Prostate gland (tissue), 2 donors: ENCODE measurements at regions not wholly inside any gene's neighbourhood (a gene's known extent, or its start where the extent isn't known, plus 50 kb on each side); places are given as distances from the start of the nearest gene placed in this dataset.
A peak's percentile ranks its signal among the peaks of the same experiment; 100 is the strongest.

ENCODE experiments used
- DNase-seq: peaks from one replicate; pipeline ENCODE4 v3.0.0-alpha.2; 2019; ENCODE audit warnings: low spot score
- H3K27ac ChIP-seq, 2 donors: fragments of 200-600 bp; sonication (generic); 2 replicates each; pipeline ENCODE4 v1.5.1; 2017 to 2019
- H3K27me3 ChIP-seq: fragments of 200-600 bp; sonication (generic); replicated peaks from 2 replicates; pipeline ENCODE4 v1.5.1; 2019; ENCODE audit not compliant: insufficient read depth
- H3K36me3 ChIP-seq, 2 donors: fragments of 200-600 bp; sonication (generic); 1 replicate in 1 of 2; 2 replicates in 1 of 2; pipeline versions ENCODE4 v1.5.1 to v1.8.1; 2017 to 2019
- H3K4me1 ChIP-seq: fragments of 200-600 bp; sonication (generic); replicated peaks from 2 replicates; pipeline ENCODE4 v1.5.1; 2019
- H3K4me3 ChIP-seq, 2 donors: fragments of 200-600 bp; sonication (generic); 2 replicates each; pipeline ENCODE4 v1.5.1; 2017 to 2019
- H3K9me3 ChIP-seq: fragments of 200-600 bp; sonication (generic); 2 replicates; pipeline ENCODE4 v1.5.1; 2017
- POLR2A ChIP-seq: fragments of 450-650 bp; IDR thresholded peaks from one replicate; pipeline ENCODE4 v1.6.1; 2016; ENCODE audit warnings: antibody characterized with exemption, mild to moderate bottlenecking
- POLR2AphosphoS5 ChIP-seq: sonication (generic); formaldehyde crosslinking; IDR thresholded peaks from one replicate; pipeline ENCODE4 v1.6.1; 2017; ENCODE audit warnings: antibody characterized with exemption
- WGBS: methylation state at CpG from one replicate; pipeline ENCODE4 v1.1.5; 2018; 5-methylcytosine and 5-hydroxymethylcytosine counted together
- intact Hi-C: fragments of 100-400 bp; cut with DNase I; formaldehyde crosslinking; loops from one replicate; pipeline ENCODE4 v1.14.2; 2022
- TF ChIP-seq, protein P1 (sequence below), 4 experiments: fragments of 200-600 bp in 2 of 4; fragments of 450-650 bp in 2 of 4; sonication (generic) in 2 of 4; IDR thresholded peaks; 1 replicate in 3 of 4; 2 replicates in 1 of 4; pipeline ENCODE4 v1.5.1; 2016 to 2019; ENCODE audit warnings: antibody characterized with exemption in 4 of 4, mild to moderate bottlenecking in 2 of 4, moderate library complexity in 2 of 4

GRCh38 chr10:118907051-118907450, 122.5 kb upstream of the NANOS1 start:
- H3K9me3 ChIP-seq = no peaks in the 10 kb centered on the region
- no peak overlapping the region for H3K27ac ChIP-seq
- WGBS = 94% methylated on average over 5 of the region's 5 CpGs
- H3K4me1 ChIP-seq = no peaks in the 10 kb centered on the region
- no peaks in the 10 kb centered on the region for H3K36me3 ChIP-seq
- intact Hi-C loops = no loop called here
- no peaks in the 10 kb centered on the region for H3K27me3 ChIP-seq
- no peak overlapping the region for H3K4me3 ChIP-seq
- DNase-seq = no peak
- no peak for TF ChIP-seq POLR2AphosphoS5
- no peak for TF ChIP-seq POLR2A
- TF ChIP-seq, protein P1, sequence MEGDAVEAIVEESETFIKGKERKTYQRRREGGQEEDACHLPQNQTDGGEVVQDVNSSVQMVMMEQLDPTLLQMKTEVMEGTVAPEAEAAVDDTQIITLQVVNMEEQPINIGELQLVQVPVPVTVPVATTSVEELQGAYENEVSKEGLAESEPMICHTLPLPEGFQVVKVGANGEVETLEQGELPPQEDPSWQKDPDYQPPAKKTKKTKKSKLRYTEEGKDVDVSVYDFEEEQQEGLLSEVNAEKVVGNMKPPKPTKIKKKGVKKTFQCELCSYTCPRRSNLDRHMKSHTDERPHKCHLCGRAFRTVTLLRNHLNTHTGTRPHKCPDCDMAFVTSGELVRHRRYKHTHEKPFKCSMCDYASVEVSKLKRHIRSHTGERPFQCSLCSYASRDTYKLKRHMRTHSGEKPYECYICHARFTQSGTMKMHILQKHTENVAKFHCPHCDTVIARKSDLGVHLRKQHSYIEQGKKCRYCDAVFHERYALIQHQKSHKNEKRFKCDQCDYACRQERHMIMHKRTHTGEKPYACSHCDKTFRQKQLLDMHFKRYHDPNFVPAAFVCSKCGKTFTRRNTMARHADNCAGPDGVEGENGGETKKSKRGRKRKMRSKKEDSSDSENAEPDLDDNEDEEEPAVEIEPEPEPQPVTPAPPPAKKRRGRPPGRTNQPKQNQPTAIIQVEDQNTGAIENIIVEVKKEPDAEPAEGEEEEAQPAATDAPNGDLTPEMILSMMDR (IDR thresholded peaks at IDR 0.05) = no peak

DNA sequence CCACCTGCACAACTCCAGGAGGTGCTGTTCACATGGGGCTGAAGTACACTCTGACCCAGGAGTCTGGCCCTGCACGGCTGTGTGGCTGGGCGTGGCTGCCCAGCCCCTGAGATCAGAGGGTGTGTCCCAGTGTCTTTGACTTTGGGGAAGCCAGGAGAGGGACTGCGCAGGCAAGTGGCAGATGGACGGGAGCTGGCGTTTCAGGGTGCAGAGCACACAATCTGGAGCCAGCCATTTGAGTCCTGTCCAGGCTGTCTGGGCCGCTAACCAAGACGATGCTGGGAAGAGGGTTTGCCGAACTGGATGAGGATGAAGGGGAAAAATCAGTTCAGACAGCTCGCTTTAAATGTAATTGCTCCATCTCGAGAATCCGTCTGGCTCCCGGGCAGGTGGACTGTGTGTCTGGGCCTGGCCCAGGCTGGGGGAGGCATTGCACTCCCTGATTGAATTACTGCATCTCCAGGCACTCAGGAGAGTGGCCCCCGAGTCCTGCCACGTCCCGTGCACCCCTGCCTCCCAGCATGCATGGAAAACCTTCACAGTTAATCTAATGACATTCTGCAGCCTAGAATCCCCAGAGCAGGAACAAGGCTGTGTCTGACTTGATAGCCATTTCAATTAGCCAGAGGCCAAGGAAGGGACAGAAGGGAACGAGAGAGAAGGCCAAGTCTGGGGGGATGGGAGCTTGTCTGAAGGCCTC, 120.8 kb upstream of the NANOS1 start:
- WGBS = 61% methylated on average over 16 of the region's 16 CpGs
- Histone ChIP-seq H3K27ac (no peak overlapping the region), H3K9me3 (no peaks in the 10 kb centered on the region), H3K4me3 (no peak overlapping the region), H3K27me3 (no peaks in the 10 kb centered on the region), H3K36me3 (no peaks in the 10 kb centered on the region), H3K4me1 (no peaks in the 10 kb centered on the region)
- intact Hi-C loops = no loop called here
- DNase-seq = no peak
- TF ChIP-seq POLR2AphosphoS5 = no peak
- TF ChIP-seq, protein P1 (IDR thresholded peaks at IDR 0.05) = no peak
- no peak for TF ChIP-seq POLR2A

DNA sequence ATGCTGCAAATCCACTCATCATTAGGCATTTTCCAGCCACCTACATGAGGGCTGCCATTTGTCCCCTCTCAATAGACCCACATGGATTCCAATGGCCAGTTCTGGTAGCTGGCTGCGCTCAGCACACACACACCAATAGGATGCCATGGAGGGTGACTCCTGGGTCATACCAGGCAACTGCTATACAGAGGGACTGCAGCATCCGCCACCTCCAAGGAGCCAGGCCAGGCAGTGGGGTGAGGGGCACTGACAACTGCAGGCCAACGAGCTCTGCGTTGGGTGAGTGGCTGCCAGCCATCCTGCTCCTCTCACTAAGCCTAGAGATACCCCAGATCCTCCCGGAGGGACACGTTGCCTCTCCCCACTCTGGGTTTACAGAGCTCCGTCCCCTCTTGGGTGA, 118.8 kb upstream of the NANOS1 start:
- intact Hi-C loops = no loop called here
- Histone ChIP-seq H3K9me3 (no peaks in the 10 kb centered on the region), H3K27me3 (no peaks in the 10 kb centered on the region), H3K27ac (no peak overlapping the region), H3K4me1 (no peaks in the 10 kb centered on the region), H3K4me3 (no peak overlapping the region), H3K36me3 (no peaks in the 10 kb centered on the region)
- WGBS = 91% methylated on average over 7 of the region's 7 CpGs
- no peak for DNase-seq
- no peak for TF ChIP-seq POLR2A
- TF ChIP-seq POLR2AphosphoS5 = no peak
- TF ChIP-seq, protein P1 (IDR thresholded peaks at IDR 0.05) = no peak

DNA sequence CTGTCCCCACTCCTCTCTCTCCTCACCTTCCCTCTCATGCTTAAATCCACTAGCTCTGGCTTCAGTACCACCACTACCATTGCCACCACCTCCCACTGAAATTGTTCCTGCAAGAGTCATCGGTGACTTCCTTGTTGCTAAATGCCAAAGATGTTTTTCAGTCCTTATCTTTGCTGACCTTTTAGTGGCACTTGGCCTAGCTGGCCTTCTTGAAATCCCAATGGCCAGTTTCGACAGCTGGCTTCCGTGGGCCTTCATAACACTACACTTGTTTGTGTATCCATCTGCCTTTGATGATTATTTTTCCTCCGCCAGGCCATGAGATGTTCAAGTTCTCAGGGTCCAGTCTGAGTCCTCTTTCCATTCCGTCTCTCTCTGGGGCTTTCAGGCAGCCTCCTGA, 118.2 kb upstream of the NANOS1 start:
- intact Hi-C loops = no loop called here
- DNase-seq = no peak
- Histone ChIP-seq H3K27ac (no peak overlapping the region), H3K27me3 (no peaks in the 10 kb centered on the region), H3K9me3 (no peaks in the 10 kb centered on the region), H3K36me3 (no peaks in the 10 kb centered on the region), H3K4me3 (no peak overlapping the region), H3K4me1 (no peaks in the 10 kb centered on the region)
- TF ChIP-seq, protein P1 (IDR thresholded peaks at IDR 0.05) = no peak
- TF ChIP-seq POLR2AphosphoS5 = no peak
- no peak for TF ChIP-seq POLR2A
- 76% methylated on average over 5 of the region's 5 CpGs for WGBS

GRCh38 chr10:118912961-118913600, 116.4 kb upstream of the NANOS1 start:
- no peaks in the 10 kb centered on the region for H3K27me3 ChIP-seq
- H3K9me3 ChIP-seq = no peaks in the 10 kb centered on the region
- intact Hi-C loops = no loop called here
- 43% methylated on average over 4 of the region's 4 CpGs for WGBS
- no peaks in the 10 kb centered on the region for H3K4me1 ChIP-seq
- no peak for DNase-seq
- no peaks in the 10 kb centered on the region for H3K36me3 ChIP-seq
- no peak overlapping the region for H3K27ac ChIP-seq
- TF ChIP-seq, protein P1 (IDR thresholded peaks at IDR 0.05) = no peak
- TF ChIP-seq POLR2AphosphoS5 = peak; percentile 34
- H3K4me3 ChIP-seq = no peak overlapping the region
